ENCODE measurements at regions not wholly inside any gene's neighbourhood (a gene's known extent, or its start where the extent isn't known, plus 50 kb on each side); places are given as distances from the start of the nearest gene placed in this dataset.

- Histone ChIP-seq H3K9me3 (replicated peaks in 1 of 11) (no peaks in the 10 kb centered on the region), H3K27ac (no peak overlapping the region), H4K20me1 (no peaks in the 10 kb centered on the region), H3K4me3 (no peak overlapping the region), H3K4me2 (no peak overlapping the region), H3K4me1 (peaks cover 0 to 9% (median 0%) of the 10 kb centered on the region in 10 experiments; a peak in 2 of 20 replicates), H3K9ac (no peak overlapping the region), H3K27me3 (no peaks in the 10 kb centered on the region), H3K36me3 (no peaks in the 10 kb centered on the region)
- no peak for TF ChIP-seq Cebpa-rat (IDR thresholded peaks at IDR 0.05)
These were observed 476.0 kb upstream of the ANO3 start for GRCh38 chr11:25855916-25856315.

GRCh38 chr11:25859776-25860175, 472.2 kb upstream of the ANO3 start:
- no peak overlapping the region for H3K27ac ChIP-seq

DNA sequence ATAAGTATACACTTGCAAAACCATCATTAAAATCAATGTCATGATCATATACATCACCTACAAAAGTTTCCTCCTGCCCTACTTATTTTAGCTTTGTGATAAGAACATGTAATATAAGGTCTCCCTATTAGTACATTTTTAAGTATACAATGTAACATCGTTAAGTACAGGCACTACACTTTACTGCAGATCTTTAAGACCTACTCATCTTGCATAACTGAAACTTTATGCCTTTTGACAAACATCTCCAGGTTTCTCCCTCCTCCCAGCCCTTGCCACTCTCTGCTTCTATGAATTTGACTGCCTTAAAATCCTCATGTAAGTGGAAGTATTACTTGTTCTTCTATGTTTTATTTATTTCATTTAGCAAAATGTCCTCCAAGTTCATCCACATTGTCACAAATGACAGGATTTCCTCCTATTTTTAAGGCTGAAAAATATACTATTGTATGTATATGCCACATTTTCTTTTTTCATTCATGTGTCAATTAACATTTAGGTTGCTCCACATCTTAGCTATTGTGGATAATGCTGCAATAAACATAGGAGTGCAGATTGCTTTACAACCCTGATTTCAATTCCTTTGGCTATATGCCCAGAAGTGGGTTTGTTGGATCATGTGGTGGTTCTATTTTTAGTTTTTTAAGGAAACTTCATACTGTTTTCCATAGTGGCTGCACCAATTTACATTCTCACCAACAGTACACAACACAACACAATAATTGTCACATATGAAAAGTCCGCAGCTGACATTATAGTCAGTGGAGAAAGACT, 471.1 kb upstream of the ANO3 start:
- Histone ChIP-seq H3K9me3 (replicated peaks in 1 of 11) (no peaks in the 10 kb centered on the region), H4K20me1 (no peaks in the 10 kb centered on the region), H3K4me1 (peaks cover 0 to 13% (median 0%) of the 10 kb centered on the region in 10 experiments; a peak in 2 of 20 replicates), H3K27ac (no peak overlapping the region), H3K27me3 (no peaks in the 10 kb centered on the region), H3K36me3 (no peaks in the 10 kb centered on the region), H3K4me2 (no peak overlapping the region), H3K9ac (no peak overlapping the region), H3K4me3 (no peak overlapping the region)
- TF ChIP-seq Cebpa-rat (IDR thresholded peaks at IDR 0.05): no peak

More at GRCh38 chr11:25859776-25860175, 472.2 kb upstream of the ANO3 start:
- Histone ChIP-seq H3K36me3 (no peaks in the 10 kb centered on the region), H3K9ac (no peak overlapping the region), H3K4me1 (peaks cover 0 to 13% (median 0%) of the 10 kb centered on the region in 10 experiments; a peak in 2 of 20 replicates), H3K27me3 (no peaks in the 10 kb centered on the region), H3K4me2 (no peak overlapping the region), H3K9me3 (replicated peaks in 1 of 11) (no peaks in the 10 kb centered on the region), H4K20me1 (no peaks in the 10 kb centered on the region), H3K4me3 (no peak overlapping the region)
- TF ChIP-seq Cebpa-rat (IDR thresholded peaks at IDR 0.05): no peak

- no peaks in the 10 kb centered on the region for H4K20me1 ChIP-seq
- no peak overlapping the region for H3K27ac ChIP-seq
- H3K4me2 ChIP-seq: no peak overlapping the region
- no peaks in the 10 kb centered on the region for H3K36me3 ChIP-seq
- H3K4me1 ChIP-seq: peaks cover 0 to 5% (median 0%) of the 10 kb centered on the region in 10 experiments; a peak in 2 of 20 replicates
- TF ChIP-seq Cebpa-rat (IDR thresholded peaks at IDR 0.05): no peak
- no peaks in the 10 kb centered on the region for H3K9me3 ChIP-seq (replicated peaks in 1 of 11)
- H3K4me3 ChIP-seq: no peak overlapping the region
- no peak overlapping the region for H3K9ac ChIP-seq
- no peaks in the 10 kb centered on the region for H3K27me3 ChIP-seq
These were observed 469.8 kb upstream of the ANO3 start for GRCh38 chr11:25862159-25862558.

GRCh38 chr11:25863986-25864385, 467.9 kb upstream of the ANO3 start:
- Histone ChIP-seq H3K36me3 (no peaks in the 10 kb centered on the region), H3K4me1 (peaks cover 0 to 5% (median 0%) of the 10 kb centered on the region in 10 experiments; a peak in 2 of 20 replicates), H4K20me1 (no peaks in the 10 kb centered on the region), H3K9ac (no peak overlapping the region), H3K27me3 (no peaks in the 10 kb centered on the region), H3K4me2 (no peak overlapping the region), H3K4me3 (no peak overlapping the region), H3K27ac (no peak overlapping the region), H3K9me3 (replicated peaks in 1 of 11) (no peaks in the 10 kb centered on the region)
- no peak for TF ChIP-seq Cebpa-rat (IDR thresholded peaks at IDR 0.05)

GRCh38 chr11:25876456-25876965, 455.4 kb upstream of the ANO3 start:
- no peak for TF ChIP-seq Cebpa-rat (IDR thresholded peaks at IDR 0.05)
- H3K9ac ChIP-seq: no peak overlapping the region
- no peak overlapping the region for H3K27ac ChIP-seq
- H3K4me2 ChIP-seq: no peak overlapping the region
- no peaks in the 10 kb centered on the region for H3K4me1 ChIP-seq
- no peaks in the 10 kb centered on the region for H3K9me3 ChIP-seq (replicated peaks in 1 of 11)
- H3K36me3 ChIP-seq: no peaks in the 10 kb centered on the region
- H4K20me1 ChIP-seq: no peaks in the 10 kb centered on the region
- no peak overlapping the region for H3K4me3 ChIP-seq
- no peaks in the 10 kb centered on the region for H3K27me3 ChIP-seq

- Histone ChIP-seq H3K4me3 (no peak overlapping the region), H3K4me2 (no peak overlapping the region), H4K20me1 (no peaks in the 10 kb centered on the region), H3K27ac (no peak overlapping the region), H3K36me3 (no peaks in the 10 kb centered on the region), H3K9ac (no peak overlapping the region), H3K4me1 (no peaks in the 10 kb centered on the region), H3K27me3 (no peaks in the 10 kb centered on the region), H3K9me3 (replicated peaks in 1 of 11) (no peaks in the 10 kb centered on the region)
- no peak for TF ChIP-seq Cebpa-rat (IDR thresholded peaks at IDR 0.05)
These were observed 445.9 kb upstream of the ANO3 start for GRCh38 chr11:25886036-25886435.

GRCh38 chr11:25890626-25891260, 441.2 kb upstream of the ANO3 start:
- Histone ChIP-seq H3K9me3 (replicated peaks in 1 of 11) (no peaks in the 10 kb centered on the region), H3K4me3 (no peak overlapping the region), H3K4me1 (no peaks in the 10 kb centered on the region), H3K27me3 (no peaks in the 10 kb centered on the region), H3K36me3 (no peaks in the 10 kb centered on the region), H3K4me2 (no peak overlapping the region), H3K9ac (no peak overlapping the region), H4K20me1 (no peaks in the 10 kb centered on the region), H3K27ac (no peak overlapping the region)
- no peak for TF ChIP-seq Cebpa-rat (IDR thresholded peaks at IDR 0.05)

DNA sequence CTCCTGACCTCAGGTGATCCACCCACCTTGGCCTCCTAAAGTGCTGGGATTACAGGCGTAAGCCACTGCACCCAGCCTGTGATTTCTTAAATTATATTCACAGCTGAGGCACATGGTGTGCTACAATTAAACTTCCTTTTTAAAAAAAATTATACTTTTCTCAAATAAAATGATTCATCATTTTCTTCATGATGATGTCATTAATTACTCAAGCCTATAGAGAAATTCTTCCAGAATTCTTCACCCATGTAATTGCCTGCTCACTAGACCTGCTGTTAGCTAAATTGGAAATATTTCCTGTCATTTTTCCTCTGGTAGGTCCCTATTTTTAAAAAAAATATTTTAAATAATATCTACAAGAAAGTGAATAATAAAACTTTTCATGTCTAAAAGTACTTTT, 440.0 kb upstream of the ANO3 start:
- Histone ChIP-seq H3K4me1 (no peaks in the 10 kb centered on the region), H3K4me2 (no peak overlapping the region), H3K9me3 (replicated peaks in 1 of 11) (no peaks in the 10 kb centered on the region), H3K36me3 (no peaks in the 10 kb centered on the region), H3K9ac (no peak overlapping the region), H3K4me3 (no peak overlapping the region), H3K27me3 (no peaks in the 10 kb centered on the region), H4K20me1 (no peaks in the 10 kb centered on the region), H3K27ac (no peak overlapping the region)
- TF ChIP-seq Cebpa-rat (IDR thresholded peaks at IDR 0.05): no peak

Data from BLaER1 treated with 17β-estradiol and CSF1 and Interleukin-3, amounts not matched to agents 10 nM and 100 nM (cell line).